Skeletal muscle tissue (tissue), 3 donors: ENCODE measurements at regions not wholly inside any gene's neighbourhood (a gene's known extent, or its start where the extent isn't known, plus 50 kb on each side); places are given as distances from the start of the nearest gene placed in this dataset.

Source experiments
- H3K27ac ChIP-seq: one replicate; pipeline ENCODE4 v1.7.0; 2013; ENCODE audit warnings: mild to moderate bottlenecking, low read depth, low read length, inconsistent platforms
- H3K27me3 ChIP-seq, 3 donors: one replicate each; pipeline ENCODE4 v1.7.0; 2013; ENCODE audit warnings: low read length in 3 of 3; ENCODE audit not compliant: control insufficient read depth in 3 of 3, insufficient read depth in 3 of 3
- H3K36me3 ChIP-seq, 3 donors: one replicate each; pipeline ENCODE4 v1.7.0; 2013; ENCODE audit warnings: low read length in 3 of 3; ENCODE audit not compliant: control insufficient read depth in 3 of 3, insufficient read depth in 3 of 3
- H3K4me1 ChIP-seq, 3 donors: one replicate each; pipeline ENCODE4 v1.7.0; 2013; ENCODE audit warnings: low read length in 3 of 3, mild to moderate bottlenecking in 3 of 3; ENCODE audit not compliant: control insufficient read depth in 3 of 3, insufficient read depth in 3 of 3
- H3K4me3 ChIP-seq, 3 donors: one replicate each; pipeline ENCODE4 v1.7.0; 2013; ENCODE audit warnings: low read length in 3 of 3
- H3K9ac ChIP-seq, 3 donors: one replicate each; pipeline ENCODE4 v1.7.0; 2013; ENCODE audit warnings: low read length in 3 of 3, mild to moderate bottlenecking in 3 of 3, moderate library complexity in 2 of 3, low read depth in 1 of 3
- H3K9me3 ChIP-seq, 3 donors: one replicate each; pipeline ENCODE4 v1.7.0; 2013; ENCODE audit warnings: low read length in 3 of 3; ENCODE audit not compliant: control insufficient read depth in 3 of 3
- donor health status: Osteomylitis.

DNA sequence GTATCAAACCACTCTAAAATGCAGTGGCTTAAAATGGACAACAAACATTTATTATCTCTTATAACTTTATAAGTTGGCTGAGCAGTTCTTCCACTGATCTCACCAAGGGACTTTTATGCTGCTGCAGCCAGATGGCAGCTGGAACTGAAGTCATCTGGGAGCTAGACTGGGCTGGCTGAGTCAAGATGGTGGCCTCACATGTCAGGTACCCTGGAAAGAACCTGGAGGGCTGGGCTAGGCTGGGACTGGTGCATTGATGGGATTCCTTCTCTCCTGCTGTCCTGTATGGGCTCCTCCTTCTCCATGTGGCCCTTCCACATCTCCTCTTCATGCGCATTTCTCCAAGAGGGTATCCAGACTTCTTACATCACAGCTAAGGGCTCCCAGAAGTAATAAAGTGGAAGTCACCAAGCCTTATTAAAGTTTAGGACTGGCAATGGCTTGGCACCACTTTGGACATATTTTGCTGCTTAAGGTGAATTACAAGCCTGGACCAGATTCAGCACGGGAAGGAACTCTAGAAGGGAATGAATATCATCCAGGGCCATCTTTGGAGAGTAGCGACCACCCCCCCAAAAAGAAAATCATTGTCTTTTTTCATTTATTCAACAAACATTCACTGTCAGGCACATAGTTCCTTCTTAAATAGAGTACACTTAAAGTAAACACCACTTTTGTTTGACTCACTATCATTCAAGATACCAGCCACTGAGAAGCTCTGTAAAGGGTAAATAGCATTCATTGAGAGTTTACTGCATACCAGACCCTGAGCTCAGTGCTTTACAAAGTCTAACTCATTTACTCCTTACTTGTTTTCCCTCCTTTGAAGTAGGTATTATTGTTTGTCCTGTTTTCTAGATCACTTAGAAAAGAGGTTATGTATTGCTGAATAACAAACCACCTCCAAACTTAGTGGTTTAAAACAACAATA is 138.0 kb downstream of the ZFP36L2 start:
- Histone ChIP-seq H3K9ac (no peak overlapping the region), H3K9me3 (no peaks in the 10 kb centered on the region), H3K4me3 (no peak overlapping the region), H3K27me3 (no peaks in the 10 kb centered on the region), H3K27ac (peak overlapping the region; percentile 90), H3K36me3 (no peaks in the 10 kb centered on the region), H3K4me1 (peaks cover 40 to 43% (median 41%) of the 10 kb centered on the region in 3 donors)

DNA sequence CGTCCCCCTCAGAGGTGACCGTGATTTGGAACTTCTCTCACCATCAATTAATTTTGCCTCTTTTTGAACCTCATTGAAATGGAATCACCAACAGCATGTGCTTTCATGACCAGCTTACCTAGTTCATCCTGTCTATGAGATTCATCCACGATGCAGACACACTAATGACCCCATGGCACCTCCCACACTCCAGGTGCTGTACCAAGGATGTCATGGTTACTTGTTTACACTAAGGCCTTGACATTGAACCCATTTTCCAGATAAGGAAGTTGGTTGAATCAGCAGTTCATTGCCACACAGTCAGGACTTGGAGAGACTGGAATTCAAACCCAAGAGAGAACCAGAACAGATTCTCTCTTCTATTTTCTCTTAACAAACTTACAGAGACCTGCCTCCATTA is 139.0 kb downstream of the ZFP36L2 start:
- H3K9ac ChIP-seq = no peak overlapping the region
- H3K27ac ChIP-seq = peak overlapping the region; percentile 90
- no peak overlapping the region for H3K4me3 ChIP-seq
- H3K9me3 ChIP-seq = no peaks in the 10 kb centered on the region
- H3K4me1 ChIP-seq = peaks cover 50 to 53% (median 51%) of the 10 kb centered on the region in 3 donors
- H3K36me3 ChIP-seq = no peaks in the 10 kb centered on the region
- no peaks in the 10 kb centered on the region for H3K27me3 ChIP-seq

DNA sequence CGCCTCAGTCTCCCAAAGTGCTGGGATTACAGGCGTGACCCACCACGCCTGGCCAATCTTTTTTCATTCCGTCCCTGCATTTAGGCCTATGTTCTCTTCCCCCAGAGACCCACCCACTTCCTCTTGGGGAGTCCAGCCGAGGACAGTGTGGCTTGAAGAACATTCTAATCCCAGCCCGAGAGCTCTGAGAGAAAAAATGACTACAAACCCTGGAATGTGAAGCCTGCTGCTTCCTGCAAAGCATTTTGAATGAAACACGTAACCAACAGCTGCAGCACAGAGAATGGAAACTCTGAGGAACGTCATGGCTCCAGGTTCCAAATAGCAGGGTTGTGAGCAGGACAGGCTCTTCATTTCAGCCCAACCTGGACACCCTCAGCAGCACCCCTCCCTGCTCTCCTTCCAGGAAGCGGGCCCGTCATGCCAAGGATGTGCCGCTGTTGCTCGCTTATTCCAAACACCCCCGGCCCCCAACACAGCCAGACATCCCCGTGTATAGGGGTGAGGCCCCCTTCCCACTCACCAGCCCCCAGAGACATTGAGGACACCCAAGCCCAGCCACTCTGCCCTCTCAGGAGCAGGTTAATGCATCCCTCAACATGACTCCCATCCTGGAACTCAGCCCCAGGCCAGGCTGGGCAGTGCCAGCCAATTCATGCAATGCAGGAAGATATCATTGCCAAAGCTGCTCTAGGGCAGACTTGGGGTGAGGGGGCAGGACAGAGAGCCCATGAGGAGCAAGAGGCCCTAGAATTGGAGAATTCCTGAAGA is 139.8 kb downstream of the ZFP36L2 start:
- Histone ChIP-seq H3K9ac (peak overlapping the region; percentile 0 to 46 (median 19)), H3K27ac (peak overlapping the region; percentile 90), H3K27me3 (no peaks in the 10 kb centered on the region), H3K4me1 (peaks cover 57 to 61% (median 58%) of the 10 kb centered on the region in 3 donors), H3K36me3 (no peaks in the 10 kb centered on the region), H3K9me3 (no peaks in the 10 kb centered on the region), H3K4me3 (peak overlapping the region; percentile 5 to 7 (median 7))

DNA sequence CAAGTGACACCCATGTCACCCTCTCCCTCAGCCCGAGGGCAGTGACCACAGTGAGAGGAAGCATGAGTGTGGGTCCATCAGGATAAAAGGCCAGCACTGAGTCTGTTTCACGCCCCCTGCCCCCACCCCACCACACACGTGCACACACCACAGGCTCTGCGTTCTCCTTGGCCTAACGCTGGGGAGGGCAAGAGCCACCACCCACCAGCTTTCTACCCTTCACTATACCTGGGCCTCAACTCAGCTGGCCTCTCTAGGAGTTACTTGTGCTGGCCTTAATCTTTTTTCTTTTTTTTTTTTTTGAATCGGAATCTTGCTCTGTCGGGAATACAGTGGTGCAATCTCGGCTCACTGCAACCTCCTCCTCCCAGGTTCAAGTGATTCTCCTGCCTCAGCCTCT is 140.5 kb downstream of the ZFP36L2 start:
- Histone ChIP-seq H3K9ac (peak overlapping the region in 2 of 3 donors; percentile 48 to 62), H3K9me3 (no peaks in the 10 kb centered on the region), H3K36me3 (no peaks in the 10 kb centered on the region), H3K4me1 (peaks cover 59 to 64% (median 60%) of the 10 kb centered on the region in 3 donors), H3K27ac (peak overlapping the region; percentile 90), H3K27me3 (no peaks in the 10 kb centered on the region), H3K4me3 (no peak overlapping the region)

DNA sequence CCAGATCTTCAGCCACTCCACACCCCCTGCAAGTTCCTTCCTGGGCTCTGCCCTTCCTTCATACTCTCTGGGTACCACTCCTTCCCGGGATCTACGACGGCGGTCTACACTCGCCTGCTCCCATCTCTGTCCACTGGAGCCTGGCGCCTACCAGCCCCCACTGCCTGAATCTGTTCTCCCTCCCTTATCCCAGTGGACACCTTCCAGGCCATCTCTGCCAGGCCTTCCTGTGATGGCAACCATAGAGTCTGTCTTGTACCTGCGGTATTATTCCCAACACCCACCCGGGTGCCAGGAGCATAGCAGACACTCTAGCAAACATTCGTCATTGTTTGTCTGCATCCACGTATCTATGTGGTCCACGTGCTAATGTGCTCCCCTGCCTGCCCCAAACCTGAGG is 140.9 kb downstream of the ZFP36L2 start:
- no peaks in the 10 kb centered on the region for H3K9me3 ChIP-seq
- H3K27ac ChIP-seq = peak overlapping the region; percentile 90
- H3K4me1 ChIP-seq = peaks cover 60 to 68% (median 63%) of the 10 kb centered on the region in 3 donors
- H3K36me3 ChIP-seq = no peaks in the 10 kb centered on the region
- no peak overlapping the region for H3K4me3 ChIP-seq
- no peaks in the 10 kb centered on the region for H3K27me3 ChIP-seq
- peak overlapping the region in 2 of 3 donors; percentile 48 to 62 for H3K9ac ChIP-seq

DNA sequence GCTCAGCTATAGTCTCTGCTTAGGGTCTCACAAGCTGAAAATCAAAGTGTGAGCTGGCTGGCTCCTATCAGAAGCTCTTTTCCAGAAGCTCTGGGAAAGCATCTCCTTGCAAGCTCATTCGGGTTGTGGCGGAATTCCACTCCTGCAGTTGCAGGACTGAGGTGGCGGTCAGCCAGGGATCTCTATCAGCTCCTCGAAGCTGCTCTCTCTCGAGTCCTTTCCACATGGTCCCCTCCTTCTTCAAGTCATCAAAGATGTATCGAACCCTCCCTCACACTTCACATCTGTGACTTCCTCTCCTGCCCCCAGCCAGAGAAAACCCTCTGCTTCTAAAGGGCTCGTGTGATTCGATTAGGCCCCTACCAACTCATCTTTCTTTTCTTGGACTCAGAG is 141.7 kb downstream of the ZFP36L2 start:
- Histone ChIP-seq H3K4me3 (no peak overlapping the region), H3K9ac (peak overlapping the region in 1 of 3 donors; percentile 62), H3K4me1 (peaks cover 60 to 72% (median 66%) of the 10 kb centered on the region in 3 donors), H3K27ac (peak overlapping the region; percentile 90), H3K9me3 (no peaks in the 10 kb centered on the region), H3K36me3 (no peaks in the 10 kb centered on the region), H3K27me3 (no peaks in the 10 kb centered on the region)

DNA sequence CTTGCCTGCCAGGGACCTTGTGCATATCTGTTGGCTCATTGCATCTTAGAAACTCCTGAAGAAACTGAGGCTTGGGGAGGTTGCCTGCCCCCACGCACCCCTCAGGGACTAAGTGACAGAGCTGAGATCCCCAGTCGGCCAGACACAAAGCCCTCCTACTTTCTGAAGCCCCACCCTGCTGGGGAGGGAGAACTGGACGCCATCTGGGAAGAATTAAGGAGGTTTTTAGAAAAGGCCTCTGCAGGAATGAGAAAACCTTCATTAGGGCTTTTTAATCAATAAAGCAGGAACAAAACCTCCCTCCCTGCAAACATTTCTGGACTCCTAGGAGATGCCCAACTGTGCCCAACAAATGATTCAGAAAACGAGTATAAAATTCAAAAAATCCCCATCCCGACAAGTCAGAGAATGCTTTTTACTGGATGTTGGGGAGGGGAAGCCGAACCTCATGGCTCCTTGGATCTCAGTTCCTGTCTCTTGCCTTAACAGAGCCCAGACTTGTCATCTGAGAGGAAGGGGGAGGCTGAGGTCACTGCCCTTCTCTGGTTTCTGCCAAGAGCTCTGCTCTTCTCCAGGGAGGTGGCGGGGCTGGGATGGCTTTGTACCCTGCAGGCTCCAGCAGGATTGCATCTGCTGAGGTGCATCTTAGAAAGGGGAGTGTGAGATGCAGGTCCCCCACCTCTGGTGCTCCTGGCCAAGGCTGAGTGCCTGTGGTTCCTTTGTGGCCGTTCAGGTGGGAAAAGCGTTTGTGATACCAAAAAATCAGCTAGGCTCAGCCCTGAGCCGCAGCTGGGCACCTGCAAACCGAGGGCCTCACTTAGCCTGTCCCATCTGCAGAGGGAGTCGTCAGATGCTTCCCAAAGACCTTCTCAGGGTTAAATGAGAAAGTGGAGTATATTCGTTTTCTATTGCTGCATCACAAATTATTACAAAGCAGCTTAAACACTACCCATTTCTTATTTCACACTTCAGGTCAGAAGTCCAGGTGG is 142.4 kb downstream of the ZFP36L2 start:
- Histone ChIP-seq H3K9me3 (no peaks in the 10 kb centered on the region), H3K4me1 (peaks cover 64 to 72% (median 69%) of the 10 kb centered on the region in 3 donors), H3K9ac (peak overlapping the region in 1 of 3 donors; percentile 64), H3K36me3 (no peaks in the 10 kb centered on the region), H3K27ac (peak overlapping the region; percentile 90), H3K4me3 (peak overlapping the region; percentile 25 to 49 (median 30)), H3K27me3 (no peaks in the 10 kb centered on the region)

DNA sequence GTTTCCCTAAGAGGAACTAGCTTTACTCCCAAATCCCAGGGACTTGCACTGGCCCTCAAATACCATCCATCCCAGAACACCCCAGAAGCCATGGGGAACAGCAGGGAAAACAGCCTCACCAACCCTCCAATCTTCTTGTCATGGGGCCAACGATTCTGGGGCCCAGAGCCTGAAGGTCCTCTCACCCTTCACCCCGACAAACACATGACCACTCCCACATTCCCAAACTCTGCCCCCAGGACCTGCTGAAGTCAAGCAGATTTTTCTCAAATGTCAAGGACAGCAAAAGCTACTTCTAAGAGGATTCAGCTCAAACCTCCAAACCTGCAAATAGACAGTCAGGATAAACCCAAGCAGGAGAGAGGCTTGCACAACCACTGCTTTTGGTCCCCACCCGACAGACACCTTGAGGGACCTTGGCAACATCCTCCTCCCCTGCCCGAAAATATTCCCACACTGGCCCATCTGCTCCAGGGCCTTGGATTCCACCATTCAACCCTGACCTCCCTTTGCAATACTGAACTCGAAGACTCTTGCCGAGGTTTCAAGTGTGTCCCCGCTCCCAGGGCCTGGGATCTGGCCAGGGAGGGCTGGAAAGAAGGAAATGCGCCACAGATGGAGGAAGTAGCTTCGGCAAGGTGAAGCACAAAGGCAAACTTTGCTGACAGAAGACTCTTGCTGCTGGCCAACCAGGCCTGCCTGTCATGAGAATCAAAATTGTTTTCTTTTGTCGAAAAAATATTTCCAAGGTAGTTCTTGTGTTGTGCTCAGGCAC is 143.3 kb downstream of the ZFP36L2 start:
- Histone ChIP-seq H3K4me3 (peak overlapping the region in 1 of 3 donors; percentile 45), H3K36me3 (no peaks in the 10 kb centered on the region), H3K27ac (peak overlapping the region; percentile 90), H3K27me3 (no peaks in the 10 kb centered on the region), H3K4me1 (peaks cover 64 to 76% (median 73%) of the 10 kb centered on the region in 3 donors), H3K9me3 (no peaks in the 10 kb centered on the region), H3K9ac (peak overlapping the region in 1 of 3 donors; percentile 45)
